A549 (cell line): ENCODE measurements at regions not wholly inside any gene's neighbourhood (a gene's known extent, or its start where the extent isn't known, plus 50 kb on each side); places are given as distances from the start of the nearest gene placed in this dataset.

Experiments
- CEBPB ChIP-seq, 2 experiments: fragments of >200 bp in 1 of 2; sonication (Bioruptor Twin) in 1 of 2; formaldehyde crosslinking in 1 of 2; IDR thresholded peaks; 2 replicates each; pipeline ENCODE4 v1.6.1; 2012 to 2016
- EP300 ChIP-seq, 2 experiments: fragments of >200 bp; sonication (Bioruptor Twin); formaldehyde crosslinking; IDR thresholded peaks; 2 replicates in 1 of 2; 3 replicates in 1 of 2; pipeline ENCODE4 v1.6.1; 2016 to 2017
- ESRRA ChIP-seq: fragments of 150-350 bp; IDR thresholded peaks from 2 replicates; pipeline ENCODE4 v1.6.1; 2014; ENCODE audit warnings: mild to moderate bottlenecking, low read length, borderline replicate concordance
- HEYL ChIP-seq: fragments of 250-450 bp; sonication (Bioruptor Pico); IDR thresholded peaks from 2 replicates; pipeline ENCODE4 v1.8.0; 2021; ENCODE audit warnings: mild to moderate bottlenecking, moderate library complexity
- JUNB ChIP-seq: fragments of >200 bp; sonication (Bioruptor Twin); formaldehyde crosslinking; IDR thresholded peaks from 2 replicates; pipeline ENCODE4 v1.6.1; 2016
- POLR2A ChIP-seq: IDR thresholded peaks from 2 replicates; pipeline ENCODE4 v1.6.1; 2012; ENCODE audit warnings: mild to moderate bottlenecking, low read length
- RCOR1 ChIP-seq: fragments of 150-350 bp; IDR thresholded peaks from 2 replicates; pipeline ENCODE4 v1.6.1; 2014; ENCODE audit warnings: antibody characterized with exemption, low read length, low read depth
- TF ChIP-seq, protein P1 (sequence below): fragments of >200 bp; sonication (Bioruptor Twin); formaldehyde crosslinking; IDR thresholded peaks from 3 replicates; pipeline ENCODE4 v1.5.1; 2016

DNA sequence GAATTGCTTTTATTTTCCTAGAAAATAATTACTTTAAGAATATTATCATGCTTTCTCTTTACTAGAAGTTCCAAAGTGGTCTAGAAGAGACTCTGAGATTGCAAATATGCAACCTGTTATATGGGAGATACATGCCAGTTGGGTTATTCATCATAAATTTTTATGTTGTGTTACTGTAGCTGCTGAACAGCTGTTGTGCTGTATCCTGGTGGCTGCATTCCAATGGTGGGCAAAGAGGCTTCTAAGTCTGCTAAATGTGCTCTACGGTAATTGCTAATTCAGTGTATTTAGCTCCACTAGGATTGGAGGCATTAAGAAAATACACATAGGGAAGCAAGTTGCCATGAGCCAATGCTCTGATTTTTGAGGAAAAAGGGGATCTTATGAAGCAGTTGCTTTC, 409.0 kb downstream of the TUSC7 start:
- TF ChIP-seq, protein P1, sequence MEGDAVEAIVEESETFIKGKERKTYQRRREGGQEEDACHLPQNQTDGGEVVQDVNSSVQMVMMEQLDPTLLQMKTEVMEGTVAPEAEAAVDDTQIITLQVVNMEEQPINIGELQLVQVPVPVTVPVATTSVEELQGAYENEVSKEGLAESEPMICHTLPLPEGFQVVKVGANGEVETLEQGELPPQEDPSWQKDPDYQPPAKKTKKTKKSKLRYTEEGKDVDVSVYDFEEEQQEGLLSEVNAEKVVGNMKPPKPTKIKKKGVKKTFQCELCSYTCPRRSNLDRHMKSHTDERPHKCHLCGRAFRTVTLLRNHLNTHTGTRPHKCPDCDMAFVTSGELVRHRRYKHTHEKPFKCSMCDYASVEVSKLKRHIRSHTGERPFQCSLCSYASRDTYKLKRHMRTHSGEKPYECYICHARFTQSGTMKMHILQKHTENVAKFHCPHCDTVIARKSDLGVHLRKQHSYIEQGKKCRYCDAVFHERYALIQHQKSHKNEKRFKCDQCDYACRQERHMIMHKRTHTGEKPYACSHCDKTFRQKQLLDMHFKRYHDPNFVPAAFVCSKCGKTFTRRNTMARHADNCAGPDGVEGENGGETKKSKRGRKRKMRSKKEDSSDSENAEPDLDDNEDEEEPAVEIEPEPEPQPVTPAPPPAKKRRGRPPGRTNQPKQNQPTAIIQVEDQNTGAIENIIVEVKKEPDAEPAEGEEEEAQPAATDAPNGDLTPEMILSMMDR = no peak
- TF ChIP-seq ESRRA (no peak), HEYL (CRISPR knock-in tag) (no peak), EP300 (IDR thresholded peaks at IDR 0.05) (no peak), CEBPB (IDR thresholded peaks at IDR 0.05) (no peak), POLR2A (no peak), JUNB (no peak), RCOR1 (no peak)
